ENCODE measurements at regions not wholly inside any gene's neighbourhood (a gene's known extent, or its start where the extent isn't known, plus 50 kb on each side); places are given as distances from the start of the nearest gene placed in this dataset.

DNA sequence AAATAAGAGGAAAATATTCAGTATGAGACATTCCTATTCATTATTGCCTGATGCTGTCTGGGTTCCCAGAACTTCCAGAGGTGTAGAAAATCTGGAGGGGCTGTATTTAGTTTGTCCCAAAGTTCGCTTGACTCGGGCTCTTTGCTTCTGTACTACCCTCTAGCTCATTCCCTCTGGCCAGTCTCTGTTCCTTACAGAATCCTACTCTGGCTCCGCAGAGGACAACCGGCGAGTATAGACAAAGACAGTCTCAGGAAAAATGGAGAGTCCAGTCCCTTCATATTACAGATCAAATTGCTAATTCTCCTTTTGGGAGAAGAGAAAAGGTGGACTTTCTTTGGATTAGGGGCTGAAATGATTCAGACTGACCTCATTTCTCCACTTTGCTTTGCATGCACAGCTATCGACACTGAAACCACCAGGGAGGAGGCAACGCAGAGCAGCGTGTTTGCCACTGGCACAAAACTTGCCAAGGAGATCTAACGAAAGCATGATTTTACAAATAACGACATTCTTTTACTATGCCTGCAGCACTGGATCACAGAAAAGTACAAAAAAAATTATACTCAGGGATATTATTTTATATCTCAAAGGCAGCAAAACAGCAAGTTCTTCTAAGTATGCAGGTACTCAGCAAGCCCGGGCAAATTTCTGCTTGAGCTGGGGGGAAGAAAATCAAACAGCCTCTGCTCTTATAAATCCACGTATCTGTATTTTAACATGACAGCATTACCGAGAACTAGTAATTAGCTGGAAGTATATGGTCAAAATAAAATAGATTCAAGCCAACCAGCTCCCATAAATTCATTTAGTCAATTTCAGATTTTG is 279.7 kb downstream of the NPR3 start:
- CTCF ChIA-PET, result interaction anchor here (1.1 kb wide), 1 partner anchor 10 kb away, joined by 4 read pairs; no protein-coding TSS in a partner anchor
- POLR2A ChIA-PET, result no interaction called here
- Histone ChIP-seq H3K4me2 (no peak overlapping the region), H3K9me3 (no peaks in the 10 kb centered on the region), H3K27ac (no peak overlapping the region), H3K4me1 (no peaks in the 10 kb centered on the region), H3K4me3 (no peak overlapping the region)
- TF ChIP-seq CEBPB (IDR thresholded peaks at IDR 0.05), result no peak
- TF ChIP-seq ELK1 (IDR thresholded peaks at IDR 0.05; ENCODE audit: low read depth, low read length), result no peak
- TF ChIP-seq HOXB5 (CRISPR knock-in tag; IDR thresholded peaks at IDR 0.05), result no peak
- TF ChIP-seq GATA3 (IDR thresholded peaks at IDR 0.05; ENCODE audit: borderline replicate concordance), result no peak
- no peak for TF ChIP-seq RAD21 (conservative IDR thresholded peaks at IDR 0.05 in 1 of 2, IDR thresholded peaks at IDR 0.05 in 1 of 2)
- TF ChIP-seq CBX2 (IDR thresholded peaks at IDR 0.05; ENCODE audit: borderline replicate concordance, low read depth), result no peak
- no peak for TF ChIP-seq ZFP36 (IDR thresholded peaks at IDR 0.05; ENCODE audit: borderline replicate concordance, partially characterized antibody)
- TF ChIP-seq HOXB13 (CRISPR knock-in tag; IDR thresholded peaks at IDR 0.05; ENCODE audit: low read depth), result no peak
- no peak for TF ChIP-seq NFE2L2 (conservative IDR thresholded peaks at IDR 0.05; ENCODE audit: low read length)
- TF ChIP-seq MAFK (IDR thresholded peaks at IDR 0.05; ENCODE audit: partially characterized antibody), result no peak
- TF ChIP-seq EP300 (IDR thresholded peaks at IDR 0.05), result no peak
- TF ChIP-seq CHD4 (IDR thresholded peaks at IDR 0.05; ENCODE audit: borderline replicate concordance), result no peak
- TF ChIP-seq MYC (IDR thresholded peaks at IDR 0.05; ENCODE audit: borderline replicate concordance, low read length), result no peak
- no peak for TF ChIP-seq MAZ (IDR thresholded peaks at IDR 0.05; ENCODE audit: borderline replicate concordance, low read depth, low read length)
- no peak for TF ChIP-seq HDAC2 (IDR thresholded peaks at IDR 0.05)
- ATAC-seq, result no peak
- FAIRE-seq, result no peak
- no peak for DNase-seq (ENCODE audit: low read depth in 1 of 2, low spot score in 1 of 2)
- WGBS (ENCODE audit: missing lambda C conversion rate), result 77% methylated on average over 13 of the region's 13 CpGs

DNA sequence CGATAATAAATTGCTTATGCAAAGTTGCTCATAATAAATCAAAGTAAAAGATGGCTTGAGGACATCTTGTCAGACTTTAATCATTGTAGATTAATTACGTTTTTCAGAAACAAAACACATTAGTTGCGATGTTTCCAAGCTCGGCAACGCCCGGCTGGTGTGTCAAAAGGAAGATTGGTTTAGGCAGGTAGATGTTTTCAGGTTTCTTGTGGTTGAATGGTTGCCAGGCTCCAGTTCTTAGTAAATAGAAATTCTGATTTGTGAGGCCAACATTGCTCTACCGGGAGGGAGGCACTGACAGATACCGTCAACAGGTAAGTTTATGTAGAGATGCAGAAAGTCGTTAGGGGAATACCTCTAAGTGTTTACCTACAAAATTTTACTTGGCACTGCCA is 280.3 kb downstream of the NPR3 start:
- FAIRE-seq, result no peak

DNA sequence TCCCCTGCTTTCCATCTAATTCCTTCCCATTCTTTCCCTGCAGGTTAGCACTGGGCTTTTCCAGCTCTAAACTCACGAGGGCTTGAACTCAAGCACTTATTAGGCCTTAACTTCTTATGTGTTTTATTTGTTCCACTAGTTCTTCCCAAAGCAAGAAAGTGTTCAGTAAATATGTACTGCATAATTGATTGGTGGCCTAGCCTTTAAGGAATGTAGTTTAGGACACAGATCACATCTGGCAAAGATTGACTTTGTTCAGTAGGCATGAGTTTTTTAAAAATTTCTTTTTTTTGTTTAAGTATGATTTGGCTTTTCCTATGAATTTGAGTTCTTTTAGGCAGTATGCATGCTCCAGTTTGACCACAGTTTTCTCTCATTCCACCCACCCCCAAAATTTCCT is 285.2 kb downstream of the NPR3 start:
- DNase-seq (ENCODE audit: low read depth in 1 of 2, low spot score in 1 of 2), result no peak
- Histone ChIP-seq H3K27ac (no peak overlapping the region), H3K4me3 (no peak overlapping the region), H3K4me2 (no peak overlapping the region), H3K4me1 (no peaks in the 10 kb centered on the region), H3K9me3 (0 out of 3 replicates have a peak, but pooled peaks cover 2% of the 10 kb centered on the region)
- TF ChIP-seq ESRRA (IDR thresholded peaks at IDR 0.05; ENCODE audit: borderline replicate concordance, low read length) (no peak), MAFK (IDR thresholded peaks at IDR 0.05; ENCODE audit: partially characterized antibody) (no peak), MYC (IDR thresholded peaks at IDR 0.05; ENCODE audit: borderline replicate concordance, low read length) (no peak), TP53 (CRISPR knock-in tag; IDR thresholded peaks at IDR 0.05) (no peak), FOXS1 (CRISPR knock-in tag; IDR thresholded peaks at IDR 0.05) (no peak), NFE2L2 (conservative IDR thresholded peaks at IDR 0.05; ENCODE audit: low read length) (no peak), PHF8 (IDR thresholded peaks at IDR 0.05; ENCODE audit: borderline replicate concordance, low read depth) (no peak), ZNF302 (CRISPR knock-in tag; IDR thresholded peaks at IDR 0.05) (no peak), RNF2 (IDR thresholded peaks at IDR 0.05; ENCODE audit: borderline replicate concordance, low read depth) (no peak), NR3C1 (IDR thresholded peaks at IDR 0.05) (no peak), RFX5 (IDR thresholded peaks at IDR 0.05) (no peak), SMC3 (IDR thresholded peaks at IDR 0.05) (no peak), RARB (CRISPR knock-in tag; IDR thresholded peaks at IDR 0.05) (no peak), ZSCAN20 (CRISPR knock-in tag; IDR thresholded peaks at IDR 0.05) (no peak), POLR2AphosphoS2 (conservative IDR thresholded peaks at IDR 0.05; ENCODE audit: low read length) (no peak)
- TF ChIP-seq, protein P1, sequence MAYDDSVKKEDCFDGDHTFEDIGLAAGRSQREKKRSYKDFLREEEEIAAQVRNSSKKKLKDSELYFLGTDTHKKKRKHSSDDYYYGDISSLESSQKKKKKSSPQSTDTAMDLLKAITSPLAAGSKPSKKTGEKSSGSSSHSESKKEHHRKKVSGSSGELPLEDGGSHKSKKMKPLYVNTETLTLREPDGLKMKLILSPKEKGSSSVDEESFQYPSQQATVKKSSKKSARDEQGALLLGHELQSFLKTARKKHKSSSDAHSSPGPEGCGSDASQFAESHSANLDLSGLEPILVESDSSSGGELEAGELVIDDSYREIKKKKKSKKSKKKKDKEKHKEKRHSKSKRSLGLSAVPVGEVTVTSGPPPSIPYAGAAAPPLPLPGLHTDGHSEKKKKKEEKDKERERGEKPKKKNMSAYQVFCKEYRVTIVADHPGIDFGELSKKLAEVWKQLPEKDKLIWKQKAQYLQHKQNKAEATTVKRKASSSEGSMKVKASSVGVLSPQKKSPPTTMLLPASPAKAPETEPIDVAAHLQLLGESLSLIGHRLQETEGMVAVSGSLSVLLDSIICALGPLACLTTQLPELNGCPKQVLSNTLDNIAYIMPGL (CRISPR knock-in tag; IDR thresholded peaks at IDR 0.05; ENCODE audit: borderline replicate concordance), result no peak
- 43% methylated on average over 1 of the region's 1 CpG for WGBS (ENCODE audit: missing lambda C conversion rate)
- POLR2A ChIA-PET, result no interaction called here
- ATAC-seq, result no peak
- CTCF ChIA-PET, result no interaction called here
- FAIRE-seq, result no peak

More for the DNA sequence above, 280.3 kb downstream of the NPR3 start:
- 87% methylated on average over 9 of the region's 9 CpGs for WGBS (ENCODE audit: missing lambda C conversion rate)
- no peaks in the 10 kb centered on the region for H3K9me3 ChIP-seq
- no peak overlapping the region for H3K27ac ChIP-seq
- TF ChIP-seq HEYL (CRISPR knock-in tag; IDR thresholded peaks at IDR 0.05) (no peak), SREBF2 (IDR thresholded peaks at IDR 0.05) (no peak), CHD2 (IDR thresholded peaks at IDR 0.05; ENCODE audit: low read length, partially characterized antibody) (no peak), MAZ (IDR thresholded peaks at IDR 0.05; ENCODE audit: borderline replicate concordance, low read depth, low read length) (no peak), EP300 (IDR thresholded peaks at IDR 0.05) (no peak), TFCP2L1 (CRISPR knock-in tag; IDR thresholded peaks at IDR 0.05) (no peak), ZNF302 (CRISPR knock-in tag; IDR thresholded peaks at IDR 0.05) (no peak), CEBPB (IDR thresholded peaks at IDR 0.05) (no peak)
- TF ChIP-seq, protein P2, sequence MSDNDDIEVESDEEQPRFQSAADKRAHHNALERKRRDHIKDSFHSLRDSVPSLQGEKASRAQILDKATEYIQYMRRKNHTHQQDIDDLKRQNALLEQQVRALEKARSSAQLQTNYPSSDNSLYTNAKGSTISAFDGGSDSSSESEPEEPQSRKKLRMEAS (IDR thresholded peaks at IDR 0.05), result no peak
- H3K4me3 ChIP-seq, result no peak overlapping the region
- no peak for DNase-seq (ENCODE audit: low read depth in 1 of 2, low spot score in 1 of 2)
- CTCF ChIA-PET, result no interaction called here
- H3K4me1 ChIP-seq, result no peaks in the 10 kb centered on the region
- no peak overlapping the region for H3K4me2 ChIP-seq
- no peak for ATAC-seq
- POLR2A ChIA-PET, result no interaction called here

All from A549 (cell line).